HEK293 (cell line): ENCODE measurements at regions not wholly inside any gene's neighbourhood (a gene's known extent, or its start where the extent isn't known, plus 50 kb on each side); places are given as distances from the start of the nearest gene placed in this dataset.

Experiments
- GLIS1 ChIP-seq: fragments of 450-650 bp; formaldehyde crosslinking; IDR thresholded peaks from 2 replicates; pipeline ENCODE4 v1.5.1; 2016; ENCODE audit warnings: missing biosample characterization, missing genetic modification characterization
- KLF9 ChIP-seq: fragments of 450-650 bp; formaldehyde crosslinking; IDR thresholded peaks from 2 replicates; pipeline ENCODE4 v1.5.1; 2016; ENCODE audit warnings: missing biosample characterization, missing genetic modification characterization, low read depth
- YY1 ChIP-seq: fragments of 450-650 bp; formaldehyde crosslinking; IDR thresholded peaks from 2 replicates; pipeline ENCODE4 v1.5.1; 2018; ENCODE audit warnings: missing biosample characterization, missing genetic modification characterization
- ZBTB17 ChIP-seq: fragments of 450-650 bp; formaldehyde crosslinking; IDR thresholded peaks from 2 replicates; pipeline ENCODE4 v1.5.1; 2016; ENCODE audit warnings: missing biosample characterization, missing genetic modification characterization
- ZBTB20 ChIP-seq: fragments of 450-650 bp; formaldehyde crosslinking; IDR thresholded peaks from 2 replicates; pipeline ENCODE4 v1.5.1; 2016; ENCODE audit warnings: missing biosample characterization, missing genetic modification characterization
- ZBTB44 ChIP-seq: fragments of 450-650 bp; IDR thresholded peaks from 2 replicates; pipeline ENCODE4 v1.5.1; 2018; ENCODE audit warnings: missing biosample characterization, mild to moderate bottlenecking, missing genetic modification characterization
- ZBTB49 ChIP-seq: fragments of 450-650 bp; formaldehyde crosslinking; IDR thresholded peaks from 2 replicates; pipeline ENCODE4 v1.5.1; 2016; ENCODE audit warnings: missing biosample characterization, missing genetic modification characterization, low read depth
- ZFHX2 ChIP-seq: fragments of 450-650 bp; formaldehyde crosslinking; conservative IDR thresholded peaks from 2 replicates; pipeline ENCODE4 v1.5.1; 2016; ENCODE audit warnings: missing biosample characterization, missing genetic modification characterization
- ZNF10 ChIP-seq: fragments of 450-650 bp; formaldehyde crosslinking; IDR thresholded peaks from 2 replicates; pipeline ENCODE4 v1.5.1; 2017; ENCODE audit warnings: missing biosample characterization, missing genetic modification characterization
- ZNF132 ChIP-seq: fragments of 450-650 bp; formaldehyde crosslinking; IDR thresholded peaks from 2 replicates; pipeline ENCODE4 v1.5.1; 2017; ENCODE audit warnings: missing biosample characterization, missing genetic modification characterization, borderline replicate concordance
- ZNF155 ChIP-seq: fragments of 450-650 bp; formaldehyde crosslinking; IDR thresholded peaks from 2 replicates; pipeline ENCODE4 v1.5.1; 2016; ENCODE audit warnings: missing biosample characterization, missing genetic modification characterization
- ZNF174 ChIP-seq: fragments of 450-650 bp; formaldehyde crosslinking; IDR thresholded peaks from 2 replicates; pipeline ENCODE4 v1.5.0; 2017; ENCODE audit warnings: missing biosample characterization, mild to moderate bottlenecking, missing genetic modification characterization
- ZNF23 ChIP-seq: fragments of 450-650 bp; formaldehyde crosslinking; IDR thresholded peaks from 2 replicates; pipeline ENCODE4 v1.5.1; 2016; ENCODE audit warnings: missing biosample characterization, missing genetic modification characterization, borderline replicate concordance
- ZNF248 ChIP-seq: fragments of 450-650 bp; formaldehyde crosslinking; IDR thresholded peaks from 2 replicates; pipeline ENCODE4 v1.5.1; 2017; ENCODE audit warnings: missing biosample characterization, missing genetic modification characterization
- ZNF335 ChIP-seq: fragments of 450-650 bp; formaldehyde crosslinking; conservative IDR thresholded peaks from 2 replicates; pipeline ENCODE4 v1.5.1; 2016; ENCODE audit warnings: missing biosample characterization, missing genetic modification characterization
- ZNF341 ChIP-seq: fragments of 450-650 bp; formaldehyde crosslinking; IDR thresholded peaks from 2 replicates; pipeline ENCODE4; 2016; ENCODE audit warnings: low read depth, missing biosample characterization, missing genetic modification characterization
- ZNF48 ChIP-seq: fragments of 450-650 bp; formaldehyde crosslinking; IDR thresholded peaks from 2 replicates; pipeline ENCODE4 v1.5.1; 2016; ENCODE audit warnings: missing biosample characterization, missing genetic modification characterization
- ZNF548 ChIP-seq: fragments of 450-650 bp; formaldehyde crosslinking; IDR thresholded peaks from 2 replicates; pipeline ENCODE4 v1.5.1; 2016; ENCODE audit warnings: missing biosample characterization, missing genetic modification characterization
- ZNF560 ChIP-seq: fragments of 450-650 bp; formaldehyde crosslinking; IDR thresholded peaks from 2 replicates; pipeline ENCODE4 v1.5.1; 2017; ENCODE audit warnings: missing biosample characterization, missing genetic modification characterization, borderline replicate concordance
- ZNF561 ChIP-seq: fragments of 450-650 bp; IDR thresholded peaks from 2 replicates; pipeline ENCODE4 v1.5.1; 2018; ENCODE audit warnings: missing biosample characterization, missing genetic modification characterization, borderline replicate concordance
- ZNF654 ChIP-seq: fragments of 450-650 bp; formaldehyde crosslinking; IDR thresholded peaks from 2 replicates; pipeline ENCODE4 v1.5.1; 2016; ENCODE audit warnings: low read depth, missing biosample characterization, missing genetic modification characterization
- TF ChIP-seq, protein P1 (sequence below): fragments of 450-650 bp; formaldehyde crosslinking; IDR thresholded peaks from 2 replicates; pipeline ENCODE4 v1.5.1; 2016; ENCODE audit warnings: missing biosample characterization, missing genetic modification characterization
- TF ChIP-seq, protein P2 (sequence below): fragments of 450-650 bp; formaldehyde crosslinking; IDR thresholded peaks from 2 replicates; pipeline ENCODE4 v1.5.1; 2016; ENCODE audit warnings: missing biosample characterization, missing genetic modification characterization
- TF ChIP-seq, protein P3 (sequence below): fragments of 450-650 bp; formaldehyde crosslinking; IDR thresholded peaks from 2 replicates; pipeline ENCODE4 v1.5.1; 2016; ENCODE audit warnings: missing biosample characterization, missing genetic modification characterization
- TF ChIP-seq, protein P4 (sequence below): fragments of 450-650 bp; formaldehyde crosslinking; IDR thresholded peaks from 2 replicates; pipeline ENCODE4 v1.5.1; 2016; ENCODE audit warnings: missing biosample characterization, missing genetic modification characterization, low read depth

DNA sequence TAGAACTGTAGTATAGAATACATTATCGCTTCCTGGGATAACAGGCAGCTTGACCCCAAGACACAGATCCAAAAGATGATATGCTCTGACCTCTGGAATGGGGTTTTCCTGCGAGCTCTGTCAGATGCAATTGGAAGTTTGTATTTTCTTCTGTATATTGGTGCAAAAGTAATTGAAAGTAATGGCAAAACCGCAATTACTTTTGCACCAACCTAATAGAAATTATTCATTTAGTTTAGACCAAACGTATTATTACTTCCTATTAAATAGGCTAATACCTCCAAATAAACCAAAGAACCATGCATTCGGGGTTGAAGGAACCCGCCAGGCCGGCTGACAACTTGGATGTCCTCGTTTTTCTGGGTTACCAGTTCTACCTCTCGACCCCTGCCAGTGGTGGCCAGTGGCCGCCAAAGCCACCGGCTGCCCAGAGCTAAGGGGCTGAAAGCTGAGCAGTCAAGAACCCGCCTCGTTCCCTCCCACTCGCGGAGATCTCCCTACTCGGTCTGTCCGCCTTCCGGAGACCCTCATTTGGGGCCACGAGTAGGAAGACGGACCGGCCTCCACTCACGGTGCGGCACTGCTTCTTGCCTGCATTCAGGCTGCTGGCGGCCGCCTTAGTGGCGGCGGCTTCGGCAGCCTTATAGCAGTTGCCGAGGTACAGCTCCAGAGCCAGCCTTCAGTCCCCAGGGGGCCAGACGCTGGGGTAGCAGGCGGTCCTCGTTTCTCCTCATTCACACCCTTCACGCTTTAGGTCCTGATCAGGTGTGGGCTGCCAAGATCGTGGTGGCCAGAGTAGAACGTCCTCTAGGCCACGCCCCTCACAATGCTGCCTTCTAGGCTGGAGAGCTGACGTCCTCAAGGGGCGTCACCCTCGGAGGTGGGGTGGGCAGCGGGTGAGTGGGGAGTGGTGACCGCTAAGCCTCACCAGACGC lies 121.9 kb downstream of the RBMX2 start (continued):
- TF ChIP-seq ZBTB20: peak; percentile 16; the same call in 1 of the 2 replicates
- TF ChIP-seq, protein P1, sequence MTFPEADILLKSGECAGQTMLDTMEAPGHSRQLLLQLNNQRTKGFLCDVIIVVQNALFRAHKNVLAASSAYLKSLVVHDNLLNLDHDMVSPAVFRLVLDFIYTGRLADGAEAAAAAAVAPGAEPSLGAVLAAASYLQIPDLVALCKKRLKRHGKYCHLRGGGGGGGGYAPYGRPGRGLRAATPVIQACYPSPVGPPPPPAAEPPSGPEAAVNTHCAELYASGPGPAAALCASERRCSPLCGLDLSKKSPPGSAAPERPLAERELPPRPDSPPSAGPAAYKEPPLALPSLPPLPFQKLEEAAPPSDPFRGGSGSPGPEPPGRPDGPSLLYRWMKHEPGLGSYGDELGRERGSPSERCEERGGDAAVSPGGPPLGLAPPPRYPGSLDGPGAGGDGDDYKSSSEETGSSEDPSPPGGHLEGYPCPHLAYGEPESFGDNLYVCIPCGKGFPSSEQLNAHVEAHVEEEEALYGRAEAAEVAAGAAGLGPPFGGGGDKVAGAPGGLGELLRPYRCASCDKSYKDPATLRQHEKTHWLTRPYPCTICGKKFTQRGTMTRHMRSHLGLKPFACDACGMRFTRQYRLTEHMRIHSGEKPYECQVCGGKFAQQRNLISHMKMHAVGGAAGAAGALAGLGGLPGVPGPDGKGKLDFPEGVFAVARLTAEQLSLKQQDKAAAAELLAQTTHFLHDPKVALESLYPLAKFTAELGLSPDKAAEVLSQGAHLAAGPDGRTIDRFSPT (tag by site-specific recombination): no peak
- TF ChIP-seq KLF9 (tag by site-specific recombination): peak; percentile 71
- peak; percentile 27; the same call in 1 of the 2 replicates for TF ChIP-seq ZFHX2 (tag by site-specific recombination)
- TF ChIP-seq ZNF560 (tag by site-specific recombination): no peak
- TF ChIP-seq ZNF248 (tag by site-specific recombination): no peak
- no peak for TF ChIP-seq ZNF561 (tag by site-specific recombination)
- no peak for TF ChIP-seq ZBTB49 (tag by site-specific recombination)
- TF ChIP-seq ZNF155 (tag by site-specific recombination): no peak
- peak; percentile 94 for TF ChIP-seq ZNF335 (tag by site-specific recombination)
- no peak for TF ChIP-seq ZNF132 (tag by site-specific recombination)
- no peak for TF ChIP-seq ZNF548 (tag by site-specific recombination)
- 0 out of 2 replicates have a peak, but pooled peaks have one; percentile 10 for TF ChIP-seq ZNF341 (tag by site-specific recombination)
- TF ChIP-seq ZBTB17 (tag by site-specific recombination): peak; percentile 38
- TF ChIP-seq, protein P2, sequence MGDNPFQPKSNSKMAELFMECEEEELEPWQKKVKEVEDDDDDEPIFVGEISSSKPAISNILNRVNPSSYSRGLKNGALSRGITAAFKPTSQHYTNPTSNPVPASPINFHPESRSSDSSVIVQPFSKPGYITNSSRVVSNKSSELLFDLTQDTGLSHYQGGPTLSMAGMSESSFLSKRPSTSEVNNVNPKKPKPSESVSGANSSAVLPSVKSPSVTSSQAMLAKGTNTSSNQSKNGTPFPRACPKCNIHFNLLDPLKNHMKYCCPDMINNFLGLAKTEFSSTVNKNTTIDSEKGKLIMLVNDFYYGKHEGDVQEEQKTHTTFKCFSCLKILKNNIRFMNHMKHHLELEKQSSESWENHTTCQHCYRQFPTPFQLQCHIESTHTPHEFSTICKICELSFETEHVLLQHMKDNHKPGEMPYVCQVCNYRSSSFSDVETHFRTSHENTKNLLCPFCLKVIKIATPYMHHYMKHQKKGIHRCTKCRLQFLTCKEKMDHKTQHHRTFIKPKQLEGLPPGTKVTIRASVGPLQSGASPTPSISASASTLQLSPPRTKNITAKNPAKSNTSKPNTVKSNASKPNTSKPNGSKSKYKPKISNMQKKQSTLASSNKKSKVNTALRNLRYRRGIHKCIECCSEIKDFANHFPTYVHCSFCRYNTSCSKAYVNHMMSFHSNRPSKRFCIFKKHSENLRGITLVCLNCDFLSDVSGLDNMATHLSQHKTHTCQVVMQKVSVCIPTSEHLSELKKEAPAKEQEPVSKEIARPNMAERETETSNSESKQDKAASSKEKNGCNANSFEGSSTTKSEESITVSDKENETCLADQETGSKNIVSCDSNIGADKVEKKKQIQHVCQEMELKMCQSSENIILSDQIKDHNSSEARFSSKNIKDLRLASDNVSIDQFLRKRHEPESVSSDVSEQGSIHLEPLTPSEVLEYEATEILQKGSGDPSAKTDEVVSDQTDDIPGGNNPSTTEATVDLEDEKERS (tag by site-specific recombination): no peak
- TF ChIP-seq ZNF48 (tag by site-specific recombination): no peak
- TF ChIP-seq ZNF10 (tag by site-specific recombination): peak; percentile 85
- no peak for TF ChIP-seq ZNF654 (tag by site-specific recombination)
- no peak for TF ChIP-seq ZNF23 (tag by site-specific recombination)
- TF ChIP-seq, protein P3, sequence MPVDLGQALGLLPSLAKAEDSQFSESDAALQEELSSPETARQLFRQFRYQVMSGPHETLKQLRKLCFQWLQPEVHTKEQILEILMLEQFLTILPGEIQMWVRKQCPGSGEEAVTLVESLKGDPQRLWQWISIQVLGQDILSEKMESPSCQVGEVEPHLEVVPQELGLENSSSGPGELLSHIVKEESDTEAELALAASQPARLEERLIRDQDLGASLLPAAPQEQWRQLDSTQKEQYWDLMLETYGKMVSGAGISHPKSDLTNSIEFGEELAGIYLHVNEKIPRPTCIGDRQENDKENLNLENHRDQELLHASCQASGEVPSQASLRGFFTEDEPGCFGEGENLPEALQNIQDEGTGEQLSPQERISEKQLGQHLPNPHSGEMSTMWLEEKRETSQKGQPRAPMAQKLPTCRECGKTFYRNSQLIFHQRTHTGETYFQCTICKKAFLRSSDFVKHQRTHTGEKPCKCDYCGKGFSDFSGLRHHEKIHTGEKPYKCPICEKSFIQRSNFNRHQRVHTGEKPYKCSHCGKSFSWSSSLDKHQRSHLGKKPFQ: no peak
- TF ChIP-seq ZNF174 (tag by site-specific recombination): no peak
- TF ChIP-seq, protein P4, sequence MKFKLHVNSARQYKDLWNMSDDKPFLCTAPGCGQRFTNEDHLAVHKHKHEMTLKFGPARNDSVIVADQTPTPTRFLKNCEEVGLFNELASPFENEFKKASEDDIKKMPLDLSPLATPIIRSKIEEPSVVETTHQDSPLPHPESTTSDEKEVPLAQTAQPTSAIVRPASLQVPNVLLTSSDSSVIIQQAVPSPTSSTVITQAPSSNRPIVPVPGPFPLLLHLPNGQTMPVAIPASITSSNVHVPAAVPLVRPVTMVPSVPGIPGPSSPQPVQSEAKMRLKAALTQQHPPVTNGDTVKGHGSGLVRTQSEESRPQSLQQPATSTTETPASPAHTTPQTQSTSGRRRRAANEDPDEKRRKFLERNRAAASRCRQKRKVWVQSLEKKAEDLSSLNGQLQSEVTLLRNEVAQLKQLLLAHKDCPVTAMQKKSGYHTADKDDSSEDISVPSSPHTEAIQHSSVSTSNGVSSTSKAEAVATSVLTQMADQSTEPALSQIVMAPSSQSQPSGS: no peak
- TF ChIP-seq ZBTB44 (tag by site-specific recombination): no peak
- TF ChIP-seq GLIS1 (tag by site-specific recombination): peak; percentile 91
- TF ChIP-seq YY1: no peak
